ENCODE measurements at regions not wholly inside any gene's neighbourhood (a gene's known extent, or its start where the extent isn't known, plus 50 kb on each side); places are given as distances from the start of the nearest gene placed in this dataset.

GRCh38 chr15:98383571-98383970 is 264.8 kb upstream of the IGF1R start:
- TF ChIP-seq EZH2phosphoT487 (IDR thresholded peaks at IDR 0.05; ENCODE audit: borderline replicate concordance, low read length) (no peak), EZH2 (IDR thresholded peaks at IDR 0.05; ENCODE audit: low read length, unreplicated experiment) (no peak)
- TF ChIP-seq, protein P1, sequence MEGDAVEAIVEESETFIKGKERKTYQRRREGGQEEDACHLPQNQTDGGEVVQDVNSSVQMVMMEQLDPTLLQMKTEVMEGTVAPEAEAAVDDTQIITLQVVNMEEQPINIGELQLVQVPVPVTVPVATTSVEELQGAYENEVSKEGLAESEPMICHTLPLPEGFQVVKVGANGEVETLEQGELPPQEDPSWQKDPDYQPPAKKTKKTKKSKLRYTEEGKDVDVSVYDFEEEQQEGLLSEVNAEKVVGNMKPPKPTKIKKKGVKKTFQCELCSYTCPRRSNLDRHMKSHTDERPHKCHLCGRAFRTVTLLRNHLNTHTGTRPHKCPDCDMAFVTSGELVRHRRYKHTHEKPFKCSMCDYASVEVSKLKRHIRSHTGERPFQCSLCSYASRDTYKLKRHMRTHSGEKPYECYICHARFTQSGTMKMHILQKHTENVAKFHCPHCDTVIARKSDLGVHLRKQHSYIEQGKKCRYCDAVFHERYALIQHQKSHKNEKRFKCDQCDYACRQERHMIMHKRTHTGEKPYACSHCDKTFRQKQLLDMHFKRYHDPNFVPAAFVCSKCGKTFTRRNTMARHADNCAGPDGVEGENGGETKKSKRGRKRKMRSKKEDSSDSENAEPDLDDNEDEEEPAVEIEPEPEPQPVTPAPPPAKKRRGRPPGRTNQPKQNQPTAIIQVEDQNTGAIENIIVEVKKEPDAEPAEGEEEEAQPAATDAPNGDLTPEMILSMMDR (conservative IDR thresholded peaks at IDR 0.05; ENCODE audit: low read depth, low read length): no peak
- POLR2A ChIA-PET (ENCODE audit: unreplicated experiment): no interaction called here
- CTCF ChIA-PET: no interaction called here

GRCh38 chr15:98384328-98385029 is 263.9 kb upstream of the IGF1R start:
- ChIA-PET CTCF (no interaction called here), POLR2A (ENCODE audit: unreplicated experiment) (no interaction called here)
- Histone ChIP-seq H3K79me2 (ENCODE audit: low read length) (no peaks in the 10 kb centered on the region), H3K27ac (ENCODE audit: low read length) (no peak overlapping the region), H3K4me3 (ENCODE audit: low read length) (no peak overlapping the region), H3K27me3 (ENCODE audit: low read length) (peaks cover 57% of the 10 kb centered on the region), H3F3A (ENCODE audit: low read length, unreplicated experiment) (no peaks in the 10 kb centered on the region), H3K9me3 (ENCODE audit: low read length) (no peaks in the 10 kb centered on the region), H4K20me1 (ENCODE audit: low read length) (no peaks in the 10 kb centered on the region), H2AFZ (ENCODE audit: low read length) (no peak overlapping the region), H3K4me1 (ENCODE audit: insufficient read depth, low read length) (no peaks in the 10 kb centered on the region), H3K36me3 (ENCODE audit: low read depth, low read length) (no peaks in the 10 kb centered on the region), H3K4me2 (ENCODE audit: low read length) (no peak overlapping the region), H3K9ac (ENCODE audit: low read length) (no peak overlapping the region), H3K9me2 (replicated peaks; ENCODE audit: low read length) (no peaks in the 10 kb centered on the region)
- intact Hi-C loops (cut with micrococcal nuclease): no loop called here
- DNase-seq: no peak
- no peak for ATAC-seq
- BruUV-seq (replicated peaks): no TSS peak
- TF ChIP-seq EZH2phosphoT487 (IDR thresholded peaks at IDR 0.05; ENCODE audit: borderline replicate concordance, low read length): no peak
- TF ChIP-seq EZH2 (IDR thresholded peaks at IDR 0.05; ENCODE audit: low read length, unreplicated experiment): no peak
- TF ChIP-seq, protein P1 (conservative IDR thresholded peaks at IDR 0.05; ENCODE audit: low read depth, low read length): no peak

More at GRCh38 chr15:98383571-98383970, 264.8 kb upstream of the IGF1R start:
- no peak overlapping the region for H3K9ac ChIP-seq (ENCODE audit: low read length)
- H3K9me3 ChIP-seq (ENCODE audit: low read length): no peaks in the 10 kb centered on the region
- no peaks in the 10 kb centered on the region for H4K20me1 ChIP-seq (ENCODE audit: low read length)
- H3K36me3 ChIP-seq (ENCODE audit: low read depth, low read length): no peaks in the 10 kb centered on the region
- peaks cover 50% of the 10 kb centered on the region for H3K27me3 ChIP-seq (ENCODE audit: low read length)
- no peak overlapping the region for H3K4me2 ChIP-seq (ENCODE audit: low read length)
- no peak overlapping the region for H2AFZ ChIP-seq (ENCODE audit: low read length)
- H3K9me2 ChIP-seq (replicated peaks; ENCODE audit: low read length): no peaks in the 10 kb centered on the region
- no peak for ATAC-seq
- DNase-seq: no peak
- no peak overlapping the region for H3K4me3 ChIP-seq (ENCODE audit: low read length)
- BruUV-seq (replicated peaks): no TSS peak
- no peaks in the 10 kb centered on the region for H3K79me2 ChIP-seq (ENCODE audit: low read length)
- no peaks in the 10 kb centered on the region for H3K4me1 ChIP-seq (ENCODE audit: insufficient read depth, low read length)
- H3F3A ChIP-seq (ENCODE audit: low read length, unreplicated experiment): no peaks in the 10 kb centered on the region
- intact Hi-C loops (cut with micrococcal nuclease): no loop called here
- no peak overlapping the region for H3K27ac ChIP-seq (ENCODE audit: low read length)

GRCh38 chr15:98385752-98386381 is 262.5 kb upstream of the IGF1R start:
- TF ChIP-seq, protein P1 (conservative IDR thresholded peaks at IDR 0.05; ENCODE audit: low read depth, low read length): no peak
- no peak for TF ChIP-seq EZH2phosphoT487 (IDR thresholded peaks at IDR 0.05; ENCODE audit: borderline replicate concordance, low read length)
- TF ChIP-seq EZH2 (IDR thresholded peaks at IDR 0.05; ENCODE audit: low read length, unreplicated experiment): peak; percentile 62
- no peak overlapping the region for H2AFZ ChIP-seq (ENCODE audit: low read length)
- ChIA-PET CTCF (no interaction called here), POLR2A (ENCODE audit: unreplicated experiment) (no interaction called here)
- DNase-seq (no peak), ATAC-seq (no peak)
- no peaks in the 10 kb centered on the region for H3K79me2 ChIP-seq (ENCODE audit: low read length)
- no peaks in the 10 kb centered on the region for H3K4me1 ChIP-seq (ENCODE audit: insufficient read depth, low read length)
- H3K9ac ChIP-seq (ENCODE audit: low read length): no peak overlapping the region
- intact Hi-C loops (cut with micrococcal nuclease): no loop called here
- H4K20me1 ChIP-seq (ENCODE audit: low read length): no peaks in the 10 kb centered on the region
- H3K9me2 ChIP-seq (replicated peaks; ENCODE audit: low read length): no peaks in the 10 kb centered on the region
- no peak overlapping the region for H3K4me2 ChIP-seq (ENCODE audit: low read length)
- H3K4me3 ChIP-seq (ENCODE audit: low read length): no peak overlapping the region
- H3K27ac ChIP-seq (ENCODE audit: low read length): no peak overlapping the region
- no TSS peak for BruUV-seq (replicated peaks)
- H3K27me3 ChIP-seq (ENCODE audit: low read length): peaks cover 69% of the 10 kb centered on the region
- H3K9me3 ChIP-seq (ENCODE audit: low read length): no peaks in the 10 kb centered on the region
- H3F3A ChIP-seq (ENCODE audit: low read length, unreplicated experiment): no peaks in the 10 kb centered on the region
- H3K36me3 ChIP-seq (ENCODE audit: low read depth, low read length): no peaks in the 10 kb centered on the region
